WERI-Rb-1 (cell line): ENCODE measurements at regions not wholly inside any gene's neighbourhood (a gene's known extent, or its start where the extent isn't known, plus 50 kb on each side); places are given as distances from the start of the nearest gene placed in this dataset.
A peak's percentile ranks its signal among the peaks of the same experiment; 100 is the strongest.

Source experiments
- DNase-seq: peaks from one replicate; pipeline ENCODE4 v3.0.0-alpha.2; 2020
- H3K27ac ChIP-seq: fragments of 250-450 bp; sonication (Bioruptor Pico); 2 replicates; pipeline ENCODE4 v1.5.1; 2020; ENCODE audit warnings: mild to moderate bottlenecking, moderate library complexity
- H3K27me3 ChIP-seq: fragments of 250-450 bp; sonication (Bioruptor Pico); 2 replicates; pipeline ENCODE4 v1.5.1; 2021; ENCODE audit warnings: mild to moderate bottlenecking, low read depth, moderate library complexity; ENCODE audit not compliant: insufficient read depth, severe bottlenecking
- H3K36me3 ChIP-seq: fragments of 250-450 bp; sonication (Bioruptor Pico); 2 replicates; pipeline ENCODE4 v1.5.1; 2020; ENCODE audit warnings: mild to moderate bottlenecking, moderate library complexity
- H3K4me3 ChIP-seq: 2 replicates; pipeline ENCODE4 v1.5.1; 2011; ENCODE audit warnings: low read depth, mild to moderate bottlenecking, control low read depth, low read length
- H3K9me3 ChIP-seq: fragments of 250-450 bp; sonication (Bioruptor Pico); 2 replicates; pipeline ENCODE4 v1.5.1; 2021; ENCODE audit warnings: mild to moderate bottlenecking, moderate library complexity; ENCODE audit not compliant: severe bottlenecking
- TF ChIP-seq, protein P1 (sequence below): IDR thresholded peaks from 2 replicates; pipeline ENCODE4 v1.5.1; 2011; ENCODE audit warnings: low read depth, mild to moderate bottlenecking, control low read depth, inconsistent platforms, low read length

- DNase-seq = no peak
- Histone ChIP-seq H3K27me3 (no peaks in the 10 kb centered on the region), H3K36me3 (no peaks in the 10 kb centered on the region), H3K4me3 (peak overlapping the region; percentile 11), H3K27ac (peak overlapping the region; percentile 27; the same call in 1 of the 2 replicates), H3K9me3 (no peaks in the 10 kb centered on the region)
- TF ChIP-seq, protein P1, sequence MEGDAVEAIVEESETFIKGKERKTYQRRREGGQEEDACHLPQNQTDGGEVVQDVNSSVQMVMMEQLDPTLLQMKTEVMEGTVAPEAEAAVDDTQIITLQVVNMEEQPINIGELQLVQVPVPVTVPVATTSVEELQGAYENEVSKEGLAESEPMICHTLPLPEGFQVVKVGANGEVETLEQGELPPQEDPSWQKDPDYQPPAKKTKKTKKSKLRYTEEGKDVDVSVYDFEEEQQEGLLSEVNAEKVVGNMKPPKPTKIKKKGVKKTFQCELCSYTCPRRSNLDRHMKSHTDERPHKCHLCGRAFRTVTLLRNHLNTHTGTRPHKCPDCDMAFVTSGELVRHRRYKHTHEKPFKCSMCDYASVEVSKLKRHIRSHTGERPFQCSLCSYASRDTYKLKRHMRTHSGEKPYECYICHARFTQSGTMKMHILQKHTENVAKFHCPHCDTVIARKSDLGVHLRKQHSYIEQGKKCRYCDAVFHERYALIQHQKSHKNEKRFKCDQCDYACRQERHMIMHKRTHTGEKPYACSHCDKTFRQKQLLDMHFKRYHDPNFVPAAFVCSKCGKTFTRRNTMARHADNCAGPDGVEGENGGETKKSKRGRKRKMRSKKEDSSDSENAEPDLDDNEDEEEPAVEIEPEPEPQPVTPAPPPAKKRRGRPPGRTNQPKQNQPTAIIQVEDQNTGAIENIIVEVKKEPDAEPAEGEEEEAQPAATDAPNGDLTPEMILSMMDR = no peak
Observed at GRCh38 chr18:7480879-7481278, 86.2 kb upstream of the PTPRM start.

DNA sequence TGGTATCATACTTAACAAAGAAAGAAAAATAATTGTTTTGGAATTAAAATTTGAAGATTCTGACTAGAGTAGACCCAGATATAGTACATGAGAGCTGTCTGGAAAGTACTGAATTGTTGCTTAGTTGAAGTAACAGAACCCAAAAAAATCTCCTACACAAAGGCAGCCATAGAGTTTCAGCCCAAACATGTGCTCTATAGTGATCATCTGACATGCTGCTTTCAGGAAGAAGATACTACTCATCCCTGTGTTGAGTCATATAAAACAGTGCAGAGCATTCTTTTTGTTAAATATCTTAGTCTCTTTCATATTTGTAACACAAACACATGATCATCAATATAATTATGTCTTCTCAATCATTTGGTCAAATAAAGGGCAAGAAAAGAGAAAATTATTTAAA lies 84.8 kb upstream of the PTPRM start:
- no peaks in the 10 kb centered on the region for H3K9me3 ChIP-seq
- no peak for DNase-seq
- TF ChIP-seq, protein P1 = no peak
- H3K4me3 ChIP-seq = no peak overlapping the region
- peak overlapping the region; percentile 30; the same call in 1 of the 2 replicates for H3K27ac ChIP-seq
- H3K36me3 ChIP-seq = no peaks in the 10 kb centered on the region
- H3K27me3 ChIP-seq = no peaks in the 10 kb centered on the region

- DNase-seq = no peak
- Histone ChIP-seq H3K27ac (no peak overlapping the region), H3K4me3 (no peak overlapping the region), H3K36me3 (no peaks in the 10 kb centered on the region), H3K27me3 (no peaks in the 10 kb centered on the region), H3K9me3 (no peaks in the 10 kb centered on the region)
- TF ChIP-seq, protein P1 = no peak
Observed at GRCh38 chr18:7485616-7486015, 81.5 kb upstream of the PTPRM start.

DNA sequence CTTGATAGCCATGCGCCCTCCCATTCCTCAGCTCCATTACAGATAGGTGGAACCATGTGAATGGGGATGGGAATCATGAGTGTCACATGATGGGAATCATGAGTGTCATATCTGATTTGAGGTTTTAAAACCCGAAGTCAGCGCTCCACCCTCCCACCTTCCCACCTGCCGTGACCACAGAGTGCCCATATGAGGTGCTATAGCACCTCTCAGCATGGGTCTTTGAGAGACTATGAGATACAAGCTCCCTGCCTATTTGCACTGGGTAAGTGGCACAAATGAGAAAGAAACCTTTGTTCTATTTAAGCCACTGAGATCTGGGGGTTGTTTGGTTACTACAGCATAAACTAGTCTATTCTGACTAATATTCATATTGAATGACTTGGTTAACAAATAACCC lies 78.5 kb upstream of the PTPRM start:
- no peaks in the 10 kb centered on the region for H3K27me3 ChIP-seq
- DNase-seq = peak; percentile 14

DNA sequence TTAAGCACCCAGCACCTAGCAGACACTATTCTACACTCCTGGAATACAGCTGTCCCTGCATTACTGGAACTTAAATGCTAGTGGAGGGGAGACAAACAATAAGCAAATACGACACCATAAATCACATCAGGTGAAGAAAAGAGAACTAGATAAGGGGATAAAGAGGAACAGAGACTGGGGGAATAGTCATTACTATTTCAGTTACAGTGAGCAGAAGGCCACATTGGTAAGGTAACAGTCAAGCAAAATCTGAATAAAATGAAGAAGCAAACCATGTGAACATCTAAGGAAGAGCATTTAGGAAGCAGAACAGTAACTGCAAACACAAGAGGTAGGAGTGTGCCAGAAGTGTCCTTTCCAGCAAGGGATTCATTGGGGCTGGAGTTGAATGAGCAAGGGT lies 77.0 kb upstream of the PTPRM start:
- Histone ChIP-seq H3K4me3 (no peak overlapping the region), H3K27ac (no peak overlapping the region), H3K27me3 (no peaks in the 10 kb centered on the region), H3K36me3 (no peaks in the 10 kb centered on the region), H3K9me3 (no peaks in the 10 kb centered on the region)
- TF ChIP-seq, protein P1 = no peak
- DNase-seq = no peak

More for the DNA sequence above, 78.5 kb upstream of the PTPRM start:
- Histone ChIP-seq H3K27ac (no peak overlapping the region), H3K36me3 (no peaks in the 10 kb centered on the region), H3K9me3 (no peaks in the 10 kb centered on the region), H3K4me3 (no peak overlapping the region)
- TF ChIP-seq, protein P1 = peak; percentile 48

DNA sequence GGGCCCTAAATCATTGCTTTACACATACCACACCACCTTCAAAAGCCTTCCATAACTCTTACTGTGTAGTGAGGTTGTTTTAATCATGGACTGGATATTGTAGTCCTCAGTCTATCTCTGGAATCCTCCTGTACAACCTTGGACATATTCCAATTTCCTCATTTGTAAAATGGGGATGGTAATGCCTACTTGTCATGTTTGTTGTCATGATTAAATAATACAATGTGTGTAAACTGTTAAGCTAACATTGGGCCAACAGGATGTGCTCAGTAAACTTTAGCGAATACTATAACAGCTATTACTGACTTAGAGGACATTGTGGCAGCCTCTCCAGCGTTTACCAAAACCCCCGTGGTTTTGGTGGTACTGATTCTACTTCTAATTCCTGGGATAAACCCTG lies 74.7 kb upstream of the PTPRM start:
- Histone ChIP-seq H3K4me3 (no peak overlapping the region), H3K36me3 (no peaks in the 10 kb centered on the region), H3K27me3 (no peaks in the 10 kb centered on the region), H3K27ac (no peak overlapping the region), H3K9me3 (no peaks in the 10 kb centered on the region)
- no peak for DNase-seq
- TF ChIP-seq, protein P1 = no peak
